Astrocyte of the cerebellum (primary cell): ENCODE measurements at regions not wholly inside any gene's neighbourhood (a gene's known extent, or its start where the extent isn't known, plus 50 kb on each side); places are given as distances from the start of the nearest gene placed in this dataset.

Experiments used
- DNase-seq: peaks from one replicate; pipeline ENCODE4 v3.0.0-alpha.2; 2011; ENCODE audit warnings: low read depth
- H3K4me3 ChIP-seq: 2 replicates; pipeline ENCODE4 v1.5.1; 2011; ENCODE audit warnings: mild to moderate bottlenecking, low read depth, low read length, moderate library complexity
- CTCF ChIP-seq: IDR thresholded peaks from 2 replicates; pipeline ENCODE4 v1.5.1; 2012; ENCODE audit warnings: low read length, low read depth, moderate library complexity, mild to moderate bottlenecking; ENCODE audit errors: missing control alignments
- in situ Hi-C: cut with HindIII; loops from 2 replicates; pipeline ENCODE4 v1.10.0; 2017; ENCODE audit warnings: low sequenced_read_pairs

GRCh38 chr3:34863485-34863884 lies 775.8 kb upstream of the ARPP21 start:
- DNase-seq = no peak
- H3K4me3 ChIP-seq = no peak overlapping the region
- TF ChIP-seq CTCF = no peak
- in situ Hi-C loops = no loop called here

- in situ Hi-C loops = no loop called here
- DNase-seq = peak; percentile 53
- no peak overlapping the region for H3K4me3 ChIP-seq
- TF ChIP-seq CTCF = no peak
Measured at GRCh38 chr3:34864011-34864410, 775.3 kb upstream of the ARPP21 start.

GRCh38 chr3:34865346-34865745 lies 774.0 kb upstream of the ARPP21 start:
- no peak for TF ChIP-seq CTCF
- no peak overlapping the region for H3K4me3 ChIP-seq
- in situ Hi-C loops = no loop called here
- no peak for DNase-seq

- no peak for DNase-seq
- in situ Hi-C loops = no loop called here
- no peak for TF ChIP-seq CTCF
- no peak overlapping the region for H3K4me3 ChIP-seq
Measured at GRCh38 chr3:34868935-34869334, 770.4 kb upstream of the ARPP21 start.

- in situ Hi-C loops = no loop called here
- DNase-seq = no peak
- TF ChIP-seq CTCF = no peak
- H3K4me3 ChIP-seq = no peak overlapping the region
Measured at GRCh38 chr3:34869696-34870095, 769.6 kb upstream of the ARPP21 start.

GRCh38 chr3:34872406-34872805 lies 766.9 kb upstream of the ARPP21 start:
- in situ Hi-C loops = no loop called here
- DNase-seq = no peak
- TF ChIP-seq CTCF = no peak
- H3K4me3 ChIP-seq = no peak overlapping the region

- no peak overlapping the region for H3K4me3 ChIP-seq
- DNase-seq = no peak
- TF ChIP-seq CTCF = no peak
- in situ Hi-C loops = no loop called here
Measured at GRCh38 chr3:34876997-34877396, 762.3 kb upstream of the ARPP21 start.
